ENCODE measurements at regions not wholly inside any gene's neighbourhood (a gene's known extent, or its start where the extent isn't known, plus 50 kb on each side); places are given as distances from the start of the nearest gene placed in this dataset.
A peak's percentile ranks its signal among the peaks of the same experiment; 100 is the strongest.

DNA sequence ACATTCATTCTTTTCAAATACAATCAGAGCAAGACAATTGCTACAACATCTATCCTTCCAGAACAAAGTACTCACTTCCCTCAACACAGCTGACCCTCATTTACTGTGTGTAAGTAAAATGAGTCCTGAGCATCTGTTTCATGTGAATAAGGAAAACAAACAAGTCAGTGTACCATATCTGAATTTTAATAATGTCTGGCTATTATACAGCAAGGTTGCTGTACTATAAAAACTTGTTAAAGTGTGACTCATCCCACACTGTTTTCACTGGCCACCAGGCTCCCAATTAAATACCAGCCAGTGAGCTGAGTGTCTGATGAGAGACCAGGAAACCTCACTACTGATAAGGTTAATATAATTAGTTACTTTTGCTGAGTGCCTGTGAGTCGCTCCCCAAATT, 339.8 kb downstream of the AGTPBP1 start:
- Histone ChIP-seq H3K36me3 (ENCODE audit: control insufficient read depth in 2 of 3, insufficient read depth in 3 of 3, low read length in 3 of 3) (no peaks in the 10 kb centered on the region), H3K27ac (ENCODE audit: low read depth in 2 of 2, low read length in 2 of 2) (no peak overlapping the region), H3K4me1 (ENCODE audit: control insufficient read depth in 2 of 3, insufficient read depth in 2 of 3, low read depth in 1 of 3, low read length in 3 of 3) (no peaks in the 10 kb centered on the region), H3K9me3 (ENCODE audit: control insufficient read depth in 2 of 3, insufficient read depth in 1 of 3, low read length in 3 of 3) (no peaks in the 10 kb centered on the region), H3K4me3 (ENCODE audit: low read length in 3 of 3) (no peak overlapping the region), H3K9ac (ENCODE audit: low read length in 3 of 3) (no peak overlapping the region), H3K27me3 (ENCODE audit: control insufficient read depth, insufficient read depth, low read length) (no peaks in the 10 kb centered on the region)
- FAIRE-seq, result no peak
- intact Hi-C loops (cut with DNase I), result no loop called here
- DNase-seq, result peak in 1 of 5 donors; percentile 38
- TF ChIP-seq, protein P1, sequence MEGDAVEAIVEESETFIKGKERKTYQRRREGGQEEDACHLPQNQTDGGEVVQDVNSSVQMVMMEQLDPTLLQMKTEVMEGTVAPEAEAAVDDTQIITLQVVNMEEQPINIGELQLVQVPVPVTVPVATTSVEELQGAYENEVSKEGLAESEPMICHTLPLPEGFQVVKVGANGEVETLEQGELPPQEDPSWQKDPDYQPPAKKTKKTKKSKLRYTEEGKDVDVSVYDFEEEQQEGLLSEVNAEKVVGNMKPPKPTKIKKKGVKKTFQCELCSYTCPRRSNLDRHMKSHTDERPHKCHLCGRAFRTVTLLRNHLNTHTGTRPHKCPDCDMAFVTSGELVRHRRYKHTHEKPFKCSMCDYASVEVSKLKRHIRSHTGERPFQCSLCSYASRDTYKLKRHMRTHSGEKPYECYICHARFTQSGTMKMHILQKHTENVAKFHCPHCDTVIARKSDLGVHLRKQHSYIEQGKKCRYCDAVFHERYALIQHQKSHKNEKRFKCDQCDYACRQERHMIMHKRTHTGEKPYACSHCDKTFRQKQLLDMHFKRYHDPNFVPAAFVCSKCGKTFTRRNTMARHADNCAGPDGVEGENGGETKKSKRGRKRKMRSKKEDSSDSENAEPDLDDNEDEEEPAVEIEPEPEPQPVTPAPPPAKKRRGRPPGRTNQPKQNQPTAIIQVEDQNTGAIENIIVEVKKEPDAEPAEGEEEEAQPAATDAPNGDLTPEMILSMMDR (IDR thresholded peaks at IDR 0.05; ENCODE audit: borderline replicate concordance, extremely low read depth, insufficient read depth), result no peak

DNA sequence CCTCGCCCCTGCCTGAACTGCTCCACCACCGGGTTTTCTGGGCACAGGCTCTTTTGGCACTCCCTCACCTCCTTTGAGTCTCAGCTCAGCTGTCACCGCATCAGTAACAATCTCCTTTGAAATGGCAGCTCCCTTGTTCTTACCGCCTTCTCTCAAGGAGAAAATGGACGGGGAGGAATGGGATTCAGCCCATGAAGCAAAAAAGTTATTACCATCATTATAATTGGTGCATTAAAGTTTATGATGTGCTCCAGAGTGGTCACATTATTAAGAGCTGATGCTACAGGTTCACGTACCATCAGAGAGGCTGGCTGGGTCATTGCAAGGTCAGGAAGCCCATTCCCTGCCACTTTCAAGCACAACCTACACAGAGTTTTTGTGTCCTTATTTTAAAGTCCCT, 344.7 kb downstream of the AGTPBP1 start:
- no peaks in the 10 kb centered on the region for H3K9me3 ChIP-seq (ENCODE audit: control insufficient read depth in 2 of 3, insufficient read depth in 1 of 3, low read length in 3 of 3)
- no peak overlapping the region for H3K4me3 ChIP-seq (ENCODE audit: low read length in 3 of 3)
- H3K27ac ChIP-seq (ENCODE audit: low read depth in 2 of 2, low read length in 2 of 2), result no peak overlapping the region
- H3K36me3 ChIP-seq (ENCODE audit: control insufficient read depth in 2 of 3, insufficient read depth in 3 of 3, low read length in 3 of 3), result no peaks in the 10 kb centered on the region
- DNase-seq (peak in 4 of 5 donors; percentile 53 to 78 (median 60)), FAIRE-seq (no peak)
- intact Hi-C loops (cut with DNase I), result no loop called here
- H3K4me1 ChIP-seq (ENCODE audit: control insufficient read depth in 2 of 3, insufficient read depth in 2 of 3, low read depth in 1 of 3, low read length in 3 of 3), result no peaks in the 10 kb centered on the region
- H3K27me3 ChIP-seq (ENCODE audit: control insufficient read depth, insufficient read depth, low read length), result no peaks in the 10 kb centered on the region
- TF ChIP-seq, protein P1 (IDR thresholded peaks at IDR 0.05; ENCODE audit: borderline replicate concordance, extremely low read depth, insufficient read depth), result no peak
- no peak overlapping the region for H3K9ac ChIP-seq (ENCODE audit: low read length in 3 of 3)

DNA sequence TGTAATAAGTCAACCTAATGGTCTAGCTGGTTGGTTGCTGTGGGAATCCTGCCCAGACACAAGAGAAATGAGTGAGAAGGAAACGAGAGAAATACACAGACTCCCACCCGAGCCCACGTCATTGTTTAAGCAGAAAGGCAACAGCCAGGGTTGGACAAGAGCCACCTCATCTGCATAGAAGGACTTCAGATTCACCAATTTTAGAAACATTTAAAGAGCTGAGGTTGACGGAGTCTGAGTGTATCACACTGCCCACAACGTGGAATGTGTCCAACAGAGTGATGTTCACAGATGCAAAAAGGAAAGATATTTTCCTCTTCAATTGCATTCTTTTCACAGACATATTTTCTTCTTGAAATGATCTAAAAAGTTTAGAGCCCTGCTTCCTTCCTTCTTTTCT, 349.5 kb downstream of the AGTPBP1 start:
- DNase-seq (no peak), FAIRE-seq (no peak)
- Histone ChIP-seq H3K36me3 (ENCODE audit: control insufficient read depth in 2 of 3, insufficient read depth in 3 of 3, low read length in 3 of 3) (no peaks in the 10 kb centered on the region), H3K4me1 (ENCODE audit: control insufficient read depth in 2 of 3, insufficient read depth in 2 of 3, low read depth in 1 of 3, low read length in 3 of 3) (no peaks in the 10 kb centered on the region), H3K4me3 (ENCODE audit: low read length in 3 of 3) (no peak overlapping the region), H3K27ac (ENCODE audit: low read depth in 2 of 2, low read length in 2 of 2) (no peak overlapping the region), H3K9ac (ENCODE audit: low read length in 3 of 3) (no peak overlapping the region), H3K9me3 (ENCODE audit: control insufficient read depth in 2 of 3, insufficient read depth in 1 of 3, low read length in 3 of 3) (no peaks in the 10 kb centered on the region), H3K27me3 (ENCODE audit: control insufficient read depth, insufficient read depth, low read length) (no peaks in the 10 kb centered on the region)
- intact Hi-C loops (cut with DNase I), result no loop called here
- TF ChIP-seq, protein P1 (IDR thresholded peaks at IDR 0.05; ENCODE audit: borderline replicate concordance, extremely low read depth, insufficient read depth), result no peak

DNA sequence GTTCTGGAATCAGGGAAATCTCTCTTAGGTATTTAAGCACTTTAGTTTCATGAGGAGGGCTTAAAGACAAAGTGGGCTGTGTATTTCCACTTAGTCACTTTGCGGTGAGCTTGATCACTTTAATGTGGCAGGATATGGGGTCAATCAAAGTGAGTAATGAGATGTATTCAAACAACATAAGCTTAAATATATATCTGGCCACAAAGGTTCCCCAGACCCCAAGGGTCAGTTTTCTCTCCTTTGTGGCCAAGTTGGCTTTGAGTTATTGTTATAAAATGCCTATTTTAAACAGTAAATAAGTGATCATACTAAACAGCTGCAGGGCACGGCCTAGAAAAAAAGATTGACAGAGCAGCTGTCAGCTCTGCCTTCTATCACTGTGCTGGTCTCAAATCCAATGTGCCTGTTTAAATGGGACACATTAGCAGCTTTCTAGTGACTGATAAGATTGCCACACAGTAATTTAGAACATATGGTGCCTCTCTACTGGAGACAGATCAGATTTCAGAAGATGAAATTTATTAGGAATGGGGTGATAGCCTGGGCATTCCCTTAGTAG, 363.9 kb downstream of the AGTPBP1 start:
- FAIRE-seq (no peak), DNase-seq (peak in 2 of 5 donors; percentile 39 to 70)
- no peak overlapping the region for H3K9ac ChIP-seq (ENCODE audit: low read length in 3 of 3)
- no peaks in the 10 kb centered on the region for H3K9me3 ChIP-seq (ENCODE audit: control insufficient read depth in 2 of 3, insufficient read depth in 1 of 3, low read length in 3 of 3)
- no peak overlapping the region for H3K27ac ChIP-seq (ENCODE audit: low read depth in 2 of 2, low read length in 2 of 2)
- TF ChIP-seq, protein P1 (IDR thresholded peaks at IDR 0.05; ENCODE audit: borderline replicate concordance, extremely low read depth, insufficient read depth), result no peak
- H3K27me3 ChIP-seq (ENCODE audit: control insufficient read depth, insufficient read depth, low read length), result no peaks in the 10 kb centered on the region
- intact Hi-C loops (cut with DNase I), result no loop called here
- no peaks in the 10 kb centered on the region for H3K36me3 ChIP-seq (ENCODE audit: control insufficient read depth in 2 of 3, insufficient read depth in 3 of 3, low read length in 3 of 3)
- H3K4me3 ChIP-seq (ENCODE audit: low read length in 3 of 3), result no peak overlapping the region
- no peaks in the 10 kb centered on the region for H3K4me1 ChIP-seq (ENCODE audit: control insufficient read depth in 2 of 3, insufficient read depth in 2 of 3, low read depth in 1 of 3, low read length in 3 of 3)
